SK-N-SH (cell line): ENCODE measurements at regions not wholly inside any gene's neighbourhood (a gene's known extent, or its start where the extent isn't known, plus 50 kb on each side); places are given as distances from the start of the nearest gene placed in this dataset.

Experiments used
- CTCF ChIA-PET: fragments of 300-600, 350-600 bp; formaldehyde crosslinking; extraction: SDS; loops from one replicate; lab custom pipeline; 2021; lab: Yijun Ruan, JAX
- POLR2A ChIA-PET: fragments of 350-600 bp; sonication (Branson Sonifier 250); formaldehyde crosslinking; extraction: SDS; loops from one replicate; lab custom pipeline; 2020; ENCODE audit warnings: antibody characterized with exemption, inconsistent platforms; lab: Yijun Ruan, JAX
- DNase-seq: peaks from one replicate; pipeline ENCODE4 v3.0.0; 2012
- H2AFZ ChIP-seq: fragments of 200-600 bp; sonication (generic); 2 replicates; pipeline ENCODE4 v1.8.1; 2016; ENCODE audit warnings: antibody characterized with exemption, mild to moderate bottlenecking, low read depth
- H3F3A ChIP-seq: fragments of 200-600 bp; sonication (generic); replicated peaks from 2 replicates; pipeline ENCODE3; 2016; ENCODE audit warnings: antibody characterized with exemption, mild to moderate bottlenecking; ENCODE audit not compliant: insufficient read depth
- H3K27ac ChIP-seq, 2 experiments: fragments of 200-500 bp in 1 of 2; fragments of 200-600 bp in 1 of 2; sonication (Bioruptor generic) in 1 of 2; sonication (generic), shearing (Covaris generic) in 1 of 2; 2 replicates each; pipeline versions ENCODE4 v1.5.1 to v1.6.1; 2014 to 2016; ENCODE audit warnings: low read depth in 2 of 2, inconsistent platforms in 1 of 2, low read length in 1 of 2, mild to moderate bottlenecking in 1 of 2, mixed read lengths in 1 of 2
- H3K27me3 ChIP-seq: fragments of 200-600 bp; sonication (generic), shearing (Covaris generic); 2 replicates; pipeline ENCODE4 v1.6.1; 2016; ENCODE audit warnings: mixed run types; ENCODE audit not compliant: insufficient read depth
- H3K36me3 ChIP-seq, 2 experiments: fragments of 200-500 bp in 1 of 2; fragments of 200-600 bp in 1 of 2; sonication (Bioruptor generic) in 1 of 2; sonication (generic) in 1 of 2; replicated peaks in 1 of 2; 2 replicates each; pipeline versions ENCODE3 to v1.5.1; 2014 to 2016; ENCODE audit warnings: low read length in 1 of 2, mild to moderate bottlenecking in 1 of 2; ENCODE audit not compliant: insufficient read depth in 2 of 2, control insufficient read depth in 1 of 2
- H3K4me1 ChIP-seq, 2 experiments: fragments of 200-500 bp in 1 of 2; fragments of 200-600 bp in 1 of 2; sonication (Bioruptor generic) in 1 of 2; sonication (generic), shearing (Covaris generic) in 1 of 2; 2 replicates each; pipeline versions ENCODE4 v1.5.1 to v1.6.1; 2014 to 2016; ENCODE audit warnings: low read depth in 1 of 2, low read length in 1 of 2, mixed run types in 1 of 2; ENCODE audit not compliant: insufficient read depth in 2 of 2, control insufficient read depth in 1 of 2
- H3K4me2 ChIP-seq: fragments of 200-600 bp; sonication (generic), shearing (Covaris generic); 2 replicates; pipeline ENCODE4 v1.6.1; 2017; ENCODE audit warnings: mixed run types
- H3K4me3 ChIP-seq, 2 experiments: fragments of 200-500 bp in 1 of 2; fragments of 200-600 bp in 1 of 2; sonication (Bioruptor generic) in 1 of 2; sonication (generic), shearing (Covaris generic) in 1 of 2; 2 replicates each; pipeline versions ENCODE4 v1.5.1 to v1.8.1; 2014 to 2016; ENCODE audit warnings: low read depth in 2 of 2, inconsistent platforms in 1 of 2, low read length in 1 of 2, mild to moderate bottlenecking in 1 of 2, mixed read lengths in 1 of 2, moderate library complexity in 1 of 2
- H3K79me2 ChIP-seq: fragments of 200-600 bp; sonication (generic); 2 replicates; pipeline ENCODE4 v1.8.1; 2017; ENCODE audit warnings: mild to moderate bottlenecking; ENCODE audit not compliant: insufficient read depth
- H3K9ac ChIP-seq: fragments of 200-600 bp; sonication (generic); 2 replicates; pipeline ENCODE4 v1.6.1; 2017; ENCODE audit warnings: mixed run types
- H3K9me2 ChIP-seq: fragments of 200-600 bp; sonication (generic); 2 replicates; pipeline ENCODE4 v1.6.1; 2017; ENCODE audit warnings: mixed run types
- H3K9me3 ChIP-seq: fragments of 200-600 bp; sonication (generic); 2 replicates; pipeline ENCODE4 v1.6.1; 2017; ENCODE audit warnings: mixed run types, mild to moderate bottlenecking, moderate library complexity
- H4K20me1 ChIP-seq: fragments of 200-600 bp; sonication (generic); 2 replicates; pipeline ENCODE4 v1.6.1; 2017; ENCODE audit warnings: mild to moderate bottlenecking, mixed run types; ENCODE audit not compliant: insufficient read depth
- CHD2 ChIP-seq: fragments of 150-350 bp; IDR thresholded peaks from 2 replicates; pipeline ENCODE4 v1.6.1; 2018; ENCODE audit warnings: low read length; ENCODE audit not compliant: partially characterized antibody
- EP300 ChIP-seq, 2 experiments: IDR thresholded peaks; 2 replicates each; pipeline versions ENCODE4 v1.4.0 to v1.6.1; 2012; ENCODE audit warnings: borderline replicate concordance in 1 of 2, low read depth in 1 of 2, low read length in 1 of 2
- EZH2phosphoT487 ChIP-seq: fragments of 200-600 bp; sonication (generic); IDR thresholded peaks from 2 replicates; pipeline ENCODE4 v1.6.1; 2017; ENCODE audit warnings: low read depth, mixed run types, mild to moderate bottlenecking, antibody characterized with exemption, moderate library complexity, borderline replicate concordance
- FOSL2 ChIP-seq: IDR thresholded peaks from 2 replicates; pipeline ENCODE4 v1.4.0; 2012; ENCODE audit warnings: low read depth, mild to moderate bottlenecking, moderate library complexity, borderline replicate concordance
- FOXM1 ChIP-seq: IDR thresholded peaks from 2 replicates; pipeline ENCODE4 v1.4.0; 2012; ENCODE audit warnings: low read depth, mild to moderate bottlenecking
- GABPA ChIP-seq: IDR thresholded peaks from 2 replicates; pipeline ENCODE4 v1.4.0; 2012; ENCODE audit warnings: low read depth, mild to moderate bottlenecking
- JUND ChIP-seq: IDR thresholded peaks from 2 replicates; pipeline ENCODE4 v1.4.0; 2012
- NRF1 ChIP-seq: IDR thresholded peaks from 2 replicates; pipeline ENCODE4 v1.6.1; 2012; ENCODE audit warnings: low read depth, mild to moderate bottlenecking, low read length
- RAD21 ChIP-seq: IDR thresholded peaks from 2 replicates; pipeline ENCODE4 v1.6.1; 2012; ENCODE audit warnings: mild to moderate bottlenecking, low read length
- SIN3A ChIP-seq: IDR thresholded peaks from 2 replicates; pipeline ENCODE4 v1.6.1; 2012; ENCODE audit warnings: low read depth, mild to moderate bottlenecking, low read length, moderate library complexity, borderline replicate concordance
- TCF12 ChIP-seq: IDR thresholded peaks from 2 replicates; pipeline ENCODE4 v1.4.0; 2012
- YY1 ChIP-seq: IDR thresholded peaks from 2 replicates; pipeline ENCODE4 v1.4.0; 2012; ENCODE audit warnings: low read depth, mild to moderate bottlenecking
- WGBS: methylation state at CpG from one replicate; pipeline ENCODE4 v1.1.6; 2017; ENCODE audit warnings: low lambda C conversion rate; 5-methylcytosine and 5-hydroxymethylcytosine counted together
- TF ChIP-seq, protein P1 (sequence below): IDR thresholded peaks from 2 replicates; pipeline ENCODE4; 2012
- TF ChIP-seq, protein P2 (sequence below): IDR thresholded peaks from 2 replicates; pipeline ENCODE4 v1.4.0; 2012; ENCODE audit warnings: low read depth, borderline replicate concordance
- TF ChIP-seq, protein P3 (sequence below): fragments of 200-600 bp; sonication (generic); IDR thresholded peaks from 2 replicates; pipeline ENCODE4 v1.6.1; 2017; ENCODE audit warnings: antibody characterized with exemption, mild to moderate bottlenecking, moderate library complexity
- TF ChIP-seq, protein P4 (sequence below): fragments of 150-350 bp; IDR thresholded peaks from 2 replicates; pipeline ENCODE4 v1.6.1; 2017; ENCODE audit warnings: antibody characterized with exemption, low read length, low read depth, borderline replicate concordance
- TF ChIP-seq, protein P5 (sequence below): IDR thresholded peaks from 2 replicates; pipeline ENCODE4 v1.6.1; 2012; ENCODE audit warnings: mild to moderate bottlenecking, low read depth, low read length, moderate library complexity

DNA sequence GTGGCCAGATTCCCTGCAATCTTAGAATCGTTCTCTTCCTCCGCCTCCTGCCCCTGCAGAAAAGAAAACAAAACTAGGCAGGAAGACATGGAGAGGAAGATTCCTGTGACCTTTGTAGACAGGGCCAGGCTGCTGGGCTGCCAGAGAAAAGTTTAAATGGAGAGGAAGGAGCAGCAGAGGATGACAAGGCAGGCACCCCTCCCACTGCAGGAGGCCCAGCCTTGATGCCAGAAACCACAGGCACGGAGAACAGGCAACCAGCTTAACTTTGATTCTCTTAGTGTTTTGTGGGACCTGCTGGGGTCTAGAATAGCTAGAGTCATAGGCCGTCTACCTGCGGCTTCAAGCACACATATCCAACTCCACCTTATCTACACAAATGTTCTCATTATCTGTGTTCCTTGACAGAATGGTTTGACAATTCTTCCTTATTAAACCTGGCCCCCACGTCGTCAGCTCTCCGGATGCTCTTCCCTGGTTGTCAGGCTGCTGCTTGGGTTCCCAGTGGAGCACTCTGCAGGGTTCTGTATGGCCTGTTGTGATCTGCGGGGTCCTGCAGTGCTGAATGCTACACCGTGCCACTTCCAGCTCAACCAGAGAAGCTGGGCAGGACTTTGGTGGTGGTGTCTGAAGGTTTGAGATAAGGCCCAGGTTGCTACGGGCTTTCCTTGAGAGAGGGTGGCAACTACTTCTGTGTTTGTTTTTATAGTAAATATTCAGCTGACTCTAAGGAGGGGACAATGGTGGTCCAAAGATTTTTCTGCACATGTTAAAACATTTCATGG is 609.5 kb downstream of the AACS start:
- ChIA-PET CTCF (interaction anchor here (1.2 kb wide), 1 partner anchor 9 kb away, joined by 4 read pairs; no protein-coding TSS in a partner anchor), POLR2A (no interaction called here)
- 31% methylated on average over 10 of the region's 11 CpGs for WGBS

More for the DNA sequence above, 609.5 kb downstream of the AACS start:
- no peaks in the 10 kb centered on the region for H3F3A ChIP-seq
- H3K79me2 ChIP-seq, result no peaks in the 10 kb centered on the region
- H3K4me3 ChIP-seq, result no peak overlapping the region
- no peaks in the 10 kb centered on the region for H3K36me3 ChIP-seq
- TF ChIP-seq YY1 (no peak), RAD21 (no peak), EP300 (IDR thresholded peaks at IDR 0.05; ENCODE audit: borderline replicate concordance in 1 of 2, low read depth in 1 of 2, low read length in 1 of 2) (no peak), FOSL2 (no peak), CHD2 (no peak), JUND (no peak), TCF12 (no peak), GABPA (no peak), EZH2phosphoT487 (no peak), SIN3A (no peak), NRF1 (no peak), FOXM1 (no peak)
- TF ChIP-seq, protein P1, sequence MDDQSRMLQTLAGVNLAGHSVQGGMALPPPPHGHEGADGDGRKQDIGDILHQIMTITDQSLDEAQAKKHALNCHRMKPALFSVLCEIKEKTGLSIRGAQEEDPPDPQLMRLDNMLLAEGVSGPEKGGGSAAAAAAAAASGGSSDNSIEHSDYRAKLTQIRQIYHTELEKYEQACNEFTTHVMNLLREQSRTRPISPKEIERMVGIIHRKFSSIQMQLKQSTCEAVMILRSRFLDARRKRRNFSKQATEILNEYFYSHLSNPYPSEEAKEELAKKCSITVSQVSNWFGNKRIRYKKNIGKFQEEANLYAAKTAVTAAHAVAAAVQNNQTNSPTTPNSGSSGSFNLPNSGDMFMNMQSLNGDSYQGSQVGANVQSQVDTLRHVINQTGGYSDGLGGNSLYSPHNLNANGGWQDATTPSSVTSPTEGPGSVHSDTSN, result no peak
- TF ChIP-seq, protein P2, sequence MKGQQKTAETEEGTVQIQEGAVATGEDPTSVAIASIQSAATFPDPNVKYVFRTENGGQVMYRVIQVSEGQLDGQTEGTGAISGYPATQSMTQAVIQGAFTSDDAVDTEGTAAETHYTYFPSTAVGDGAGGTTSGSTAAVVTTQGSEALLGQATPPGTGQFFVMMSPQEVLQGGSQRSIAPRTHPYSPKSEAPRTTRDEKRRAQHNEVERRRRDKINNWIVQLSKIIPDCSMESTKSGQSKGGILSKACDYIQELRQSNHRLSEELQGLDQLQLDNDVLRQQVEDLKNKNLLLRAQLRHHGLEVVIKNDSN, result no peak
- TF ChIP-seq, protein P3, sequence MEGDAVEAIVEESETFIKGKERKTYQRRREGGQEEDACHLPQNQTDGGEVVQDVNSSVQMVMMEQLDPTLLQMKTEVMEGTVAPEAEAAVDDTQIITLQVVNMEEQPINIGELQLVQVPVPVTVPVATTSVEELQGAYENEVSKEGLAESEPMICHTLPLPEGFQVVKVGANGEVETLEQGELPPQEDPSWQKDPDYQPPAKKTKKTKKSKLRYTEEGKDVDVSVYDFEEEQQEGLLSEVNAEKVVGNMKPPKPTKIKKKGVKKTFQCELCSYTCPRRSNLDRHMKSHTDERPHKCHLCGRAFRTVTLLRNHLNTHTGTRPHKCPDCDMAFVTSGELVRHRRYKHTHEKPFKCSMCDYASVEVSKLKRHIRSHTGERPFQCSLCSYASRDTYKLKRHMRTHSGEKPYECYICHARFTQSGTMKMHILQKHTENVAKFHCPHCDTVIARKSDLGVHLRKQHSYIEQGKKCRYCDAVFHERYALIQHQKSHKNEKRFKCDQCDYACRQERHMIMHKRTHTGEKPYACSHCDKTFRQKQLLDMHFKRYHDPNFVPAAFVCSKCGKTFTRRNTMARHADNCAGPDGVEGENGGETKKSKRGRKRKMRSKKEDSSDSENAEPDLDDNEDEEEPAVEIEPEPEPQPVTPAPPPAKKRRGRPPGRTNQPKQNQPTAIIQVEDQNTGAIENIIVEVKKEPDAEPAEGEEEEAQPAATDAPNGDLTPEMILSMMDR, result no peak
- TF ChIP-seq, protein P4, sequence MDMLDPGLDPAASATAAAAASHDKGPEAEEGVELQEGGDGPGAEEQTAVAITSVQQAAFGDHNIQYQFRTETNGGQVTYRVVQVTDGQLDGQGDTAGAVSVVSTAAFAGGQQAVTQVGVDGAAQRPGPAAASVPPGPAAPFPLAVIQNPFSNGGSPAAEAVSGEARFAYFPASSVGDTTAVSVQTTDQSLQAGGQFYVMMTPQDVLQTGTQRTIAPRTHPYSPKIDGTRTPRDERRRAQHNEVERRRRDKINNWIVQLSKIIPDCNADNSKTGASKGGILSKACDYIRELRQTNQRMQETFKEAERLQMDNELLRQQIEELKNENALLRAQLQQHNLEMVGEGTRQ, result no peak
- TF ChIP-seq, protein P5, sequence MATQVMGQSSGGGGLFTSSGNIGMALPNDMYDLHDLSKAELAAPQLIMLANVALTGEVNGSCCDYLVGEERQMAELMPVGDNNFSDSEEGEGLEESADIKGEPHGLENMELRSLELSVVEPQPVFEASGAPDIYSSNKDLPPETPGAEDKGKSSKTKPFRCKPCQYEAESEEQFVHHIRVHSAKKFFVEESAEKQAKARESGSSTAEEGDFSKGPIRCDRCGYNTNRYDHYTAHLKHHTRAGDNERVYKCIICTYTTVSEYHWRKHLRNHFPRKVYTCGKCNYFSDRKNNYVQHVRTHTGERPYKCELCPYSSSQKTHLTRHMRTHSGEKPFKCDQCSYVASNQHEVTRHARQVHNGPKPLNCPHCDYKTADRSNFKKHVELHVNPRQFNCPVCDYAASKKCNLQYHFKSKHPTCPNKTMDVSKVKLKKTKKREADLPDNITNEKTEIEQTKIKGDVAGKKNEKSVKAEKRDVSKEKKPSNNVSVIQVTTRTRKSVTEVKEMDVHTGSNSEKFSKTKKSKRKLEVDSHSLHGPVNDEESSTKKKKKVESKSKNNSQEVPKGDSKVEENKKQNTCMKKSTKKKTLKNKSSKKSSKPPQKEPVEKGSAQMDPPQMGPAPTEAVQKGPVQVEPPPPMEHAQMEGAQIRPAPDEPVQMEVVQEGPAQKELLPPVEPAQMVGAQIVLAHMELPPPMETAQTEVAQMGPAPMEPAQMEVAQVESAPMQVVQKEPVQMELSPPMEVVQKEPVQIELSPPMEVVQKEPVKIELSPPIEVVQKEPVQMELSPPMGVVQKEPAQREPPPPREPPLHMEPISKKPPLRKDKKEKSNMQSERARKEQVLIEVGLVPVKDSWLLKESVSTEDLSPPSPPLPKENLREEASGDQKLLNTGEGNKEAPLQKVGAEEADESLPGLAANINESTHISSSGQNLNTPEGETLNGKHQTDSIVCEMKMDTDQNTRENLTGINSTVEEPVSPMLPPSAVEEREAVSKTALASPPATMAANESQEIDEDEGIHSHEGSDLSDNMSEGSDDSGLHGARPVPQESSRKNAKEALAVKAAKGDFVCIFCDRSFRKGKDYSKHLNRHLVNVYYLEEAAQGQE, result no peak
- no peak overlapping the region for H3K27ac ChIP-seq
- H3K4me2 ChIP-seq, result no peak overlapping the region
- no peaks in the 10 kb centered on the region for H3K9me2 ChIP-seq
- no peaks in the 10 kb centered on the region for H4K20me1 ChIP-seq
- H3K9ac ChIP-seq, result no peak overlapping the region
- no peak for DNase-seq
- no peaks in the 10 kb centered on the region for H3K9me3 ChIP-seq
- H2AFZ ChIP-seq, result no peak overlapping the region
- H3K27me3 ChIP-seq, result no peaks in the 10 kb centered on the region
- no peaks in the 10 kb centered on the region for H3K4me1 ChIP-seq
